OCI-LY1 (cell line): ENCODE measurements at regions not wholly inside any gene's neighbourhood (a gene's known extent, or its start where the extent isn't known, plus 50 kb on each side); places are given as distances from the start of the nearest gene placed in this dataset.

Experiments used
- H2AFZ ChIP-seq: fragments of 200-600 bp; sonication (generic), shearing (Covaris generic); 2 replicates; pipeline ENCODE4 v1.6.0; 2014; ENCODE audit warnings: antibody characterized with exemption, mild to moderate bottlenecking, low read length
- H3F3A ChIP-seq: fragments of 200-600 bp; sonication (generic), shearing (Covaris generic); 2 replicates; pipeline ENCODE4 v1.6.0; 2014; ENCODE audit warnings: mild to moderate bottlenecking, antibody characterized with exemption, low read length, moderate library complexity; ENCODE audit not compliant: insufficient read depth
- H3K27ac ChIP-seq: fragments of 200-600 bp; sonication (generic); 2 replicates; pipeline ENCODE4 v1.5.1; 2014; ENCODE audit warnings: low read length, mixed run types, mild to moderate bottlenecking, low read depth; ENCODE audit not compliant: poor library complexity, severe bottlenecking
- H3K27me3 ChIP-seq: fragments of 200-600 bp; sonication (generic); 2 replicates; pipeline ENCODE4 v1.6.0; 2014; ENCODE audit warnings: antibody characterized with exemption, mild to moderate bottlenecking, low read length, moderate library complexity; ENCODE audit not compliant: insufficient read depth
- H3K36me3 ChIP-seq: fragments of 200-600 bp; sonication (generic); 2 replicates; pipeline ENCODE4 v1.6.1; 2014; ENCODE audit warnings: mild to moderate bottlenecking, antibody characterized with exemption, low read length, moderate library complexity, mixed read lengths; ENCODE audit not compliant: insufficient read depth
- H3K4me1 ChIP-seq: fragments of 200-600 bp; sonication (generic); 2 replicates; pipeline ENCODE4 v1.5.1; 2014; ENCODE audit warnings: mild to moderate bottlenecking, low read length, moderate library complexity; ENCODE audit not compliant: insufficient read depth, severe bottlenecking
- H3K4me2 ChIP-seq: fragments of 200-600 bp; sonication (generic), shearing (Covaris generic); 2 replicates; pipeline ENCODE4 v1.6.1; 2014; ENCODE audit warnings: low read length
- H3K4me3 ChIP-seq: fragments of 200-600 bp; sonication (generic); 2 replicates; pipeline ENCODE4 v1.5.1; 2014; ENCODE audit warnings: low read length, low read depth, mild to moderate bottlenecking, mixed read lengths; ENCODE audit not compliant: poor library complexity, severe bottlenecking
- H3K79me2 ChIP-seq: fragments of 200-600 bp; shearing (Covaris generic); 2 replicates; pipeline ENCODE4 v1.6.1; 2016; ENCODE audit warnings: mixed run types, low read length, mixed read lengths; ENCODE audit not compliant: insufficient read depth
- H3K9ac ChIP-seq: fragments of 200-600 bp; sonication (generic), shearing (Covaris generic); 2 replicates; pipeline ENCODE4 v1.6.1; 2014; ENCODE audit warnings: mild to moderate bottlenecking, low read length, mixed read lengths
- H3K9me2 ChIP-seq: fragments of 200-600 bp; sonication (generic), shearing (Covaris generic); 2 replicates; pipeline ENCODE4 v1.6.1; 2014; ENCODE audit warnings: low read depth, mild to moderate bottlenecking, low read length, mixed read lengths
- H3K9me3 ChIP-seq: fragments of 200-600 bp; shearing (Covaris generic); 2 replicates; pipeline ENCODE4 v1.6.1; 2014; ENCODE audit warnings: low read length, mixed read lengths
- H4K20me1 ChIP-seq: fragments of 200-600 bp; sonication (generic), shearing (Covaris generic); 2 replicates; pipeline ENCODE4 v1.6.0; 2016; ENCODE audit warnings: mild to moderate bottlenecking, low read length; ENCODE audit not compliant: insufficient read depth
- EZH2 ChIP-seq: fragments of 200-600 bp; sonication (generic), shearing (Covaris generic); IDR thresholded peaks from 2 replicates; pipeline ENCODE4 v1.8.0; 2017; ENCODE audit warnings: borderline replicate concordance, mixed run types, mild to moderate bottlenecking, antibody characterized with exemption, low read length, moderate library complexity, mixed read lengths
- TF ChIP-seq, protein P1 (sequence below): fragments of 200-600 bp; sonication (generic), shearing (Covaris generic); IDR thresholded peaks from 2 replicates; pipeline ENCODE4 v1.5.1; 2017; ENCODE audit warnings: mild to moderate bottlenecking, antibody characterized with exemption, low read length, moderate library complexity, mixed read lengths

DNA sequence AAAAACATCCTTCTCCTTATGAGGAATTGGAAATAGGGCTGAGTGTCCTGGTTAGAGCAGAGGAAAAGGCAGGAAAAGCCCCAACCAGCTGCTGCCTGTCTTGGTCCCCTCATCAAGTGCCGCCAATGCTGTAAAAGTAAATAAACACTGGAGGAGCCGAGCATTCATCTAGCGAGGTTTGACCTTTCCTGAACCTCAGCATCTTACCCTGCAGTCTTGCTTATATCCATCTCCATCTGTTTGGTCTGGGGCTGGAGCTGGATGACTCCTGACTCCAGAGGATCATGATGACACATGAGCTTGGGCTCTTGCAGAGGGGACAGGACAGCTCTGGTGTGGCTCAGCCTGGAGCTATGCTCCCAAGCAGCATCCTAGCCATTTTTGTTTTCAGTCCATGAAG, 501.1 kb downstream of the TNS3 start:
- TF ChIP-seq, protein P1, sequence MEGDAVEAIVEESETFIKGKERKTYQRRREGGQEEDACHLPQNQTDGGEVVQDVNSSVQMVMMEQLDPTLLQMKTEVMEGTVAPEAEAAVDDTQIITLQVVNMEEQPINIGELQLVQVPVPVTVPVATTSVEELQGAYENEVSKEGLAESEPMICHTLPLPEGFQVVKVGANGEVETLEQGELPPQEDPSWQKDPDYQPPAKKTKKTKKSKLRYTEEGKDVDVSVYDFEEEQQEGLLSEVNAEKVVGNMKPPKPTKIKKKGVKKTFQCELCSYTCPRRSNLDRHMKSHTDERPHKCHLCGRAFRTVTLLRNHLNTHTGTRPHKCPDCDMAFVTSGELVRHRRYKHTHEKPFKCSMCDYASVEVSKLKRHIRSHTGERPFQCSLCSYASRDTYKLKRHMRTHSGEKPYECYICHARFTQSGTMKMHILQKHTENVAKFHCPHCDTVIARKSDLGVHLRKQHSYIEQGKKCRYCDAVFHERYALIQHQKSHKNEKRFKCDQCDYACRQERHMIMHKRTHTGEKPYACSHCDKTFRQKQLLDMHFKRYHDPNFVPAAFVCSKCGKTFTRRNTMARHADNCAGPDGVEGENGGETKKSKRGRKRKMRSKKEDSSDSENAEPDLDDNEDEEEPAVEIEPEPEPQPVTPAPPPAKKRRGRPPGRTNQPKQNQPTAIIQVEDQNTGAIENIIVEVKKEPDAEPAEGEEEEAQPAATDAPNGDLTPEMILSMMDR: no peak
- no peak for TF ChIP-seq EZH2
- no peaks in the 10 kb centered on the region for H3F3A ChIP-seq

DNA sequence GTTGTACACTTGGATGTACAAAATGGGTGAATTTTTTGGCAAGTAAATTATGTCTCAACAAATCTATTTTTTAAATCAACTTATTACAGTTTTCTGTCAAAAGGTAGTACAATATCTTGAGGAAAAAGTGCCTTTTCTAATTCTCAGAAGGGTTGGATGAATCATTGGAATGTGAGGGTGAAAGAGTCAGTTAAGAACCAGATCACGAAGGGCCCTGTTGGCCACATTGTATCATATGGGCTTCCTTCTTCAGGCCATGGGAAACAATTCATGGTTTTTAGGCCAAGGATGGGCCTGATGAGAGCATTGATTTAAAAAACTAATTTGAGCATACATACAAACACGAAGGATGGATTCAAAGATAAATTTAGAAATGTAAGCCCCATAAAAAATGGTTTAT, 503.7 kb downstream of the TNS3 start:
- Histone ChIP-seq H3K4me3 (no peak overlapping the region), H3K4me2 (no peak overlapping the region), H3K79me2 (no peaks in the 10 kb centered on the region), H3K9me3 (no peaks in the 10 kb centered on the region), H3K9ac (no peak overlapping the region), H3K27me3 (no peaks in the 10 kb centered on the region), H3K36me3 (no peaks in the 10 kb centered on the region), H3K9me2 (no peaks in the 10 kb centered on the region), H3K27ac (no peak overlapping the region), H4K20me1 (no peaks in the 10 kb centered on the region), H3F3A (no peaks in the 10 kb centered on the region), H2AFZ (no peak overlapping the region), H3K4me1 (no peaks in the 10 kb centered on the region)
- TF ChIP-seq EZH2: no peak
- TF ChIP-seq, protein P1: no peak

More for the DNA sequence above, 501.1 kb downstream of the TNS3 start:
- no peaks in the 10 kb centered on the region for H3K79me2 ChIP-seq
- H3K4me3 ChIP-seq: no peak overlapping the region
- no peaks in the 10 kb centered on the region for H3K9me3 ChIP-seq
- H3K27ac ChIP-seq: no peak overlapping the region
- no peak overlapping the region for H3K4me2 ChIP-seq
- no peaks in the 10 kb centered on the region for H3K36me3 ChIP-seq
- H3K9ac ChIP-seq: no peak overlapping the region
- H2AFZ ChIP-seq: no peak overlapping the region
- no peaks in the 10 kb centered on the region for H4K20me1 ChIP-seq
- no peaks in the 10 kb centered on the region for H3K27me3 ChIP-seq
- no peaks in the 10 kb centered on the region for H3K4me1 ChIP-seq
- no peaks in the 10 kb centered on the region for H3K9me2 ChIP-seq

DNA sequence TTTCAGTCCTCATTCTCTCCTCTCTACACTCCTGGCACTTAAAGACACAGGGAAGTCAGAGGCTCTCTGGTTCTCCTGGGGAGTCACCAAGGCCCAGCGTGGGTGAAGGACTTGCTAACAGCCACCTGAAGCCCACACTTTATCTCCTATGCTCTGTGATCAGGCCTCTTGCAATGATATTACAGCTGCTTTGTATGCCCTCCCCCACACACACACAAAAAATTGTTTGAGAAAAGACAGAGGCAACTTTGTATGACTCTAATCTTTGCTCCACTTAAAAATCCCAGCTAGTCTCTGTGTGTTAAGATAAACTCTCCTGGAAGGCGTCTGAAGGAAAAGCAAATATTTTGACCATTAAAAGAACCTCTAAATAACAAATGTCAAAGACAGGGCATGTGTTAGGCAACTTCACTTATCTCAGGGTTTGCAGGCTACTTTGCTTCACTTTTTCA, 507.2 kb downstream of the TNS3 start:
- no peak overlapping the region for H2AFZ ChIP-seq
- H3K4me2 ChIP-seq: no peak overlapping the region
- no peaks in the 10 kb centered on the region for H3K27me3 ChIP-seq
- H4K20me1 ChIP-seq: no peaks in the 10 kb centered on the region
- TF ChIP-seq EZH2: no peak
- TF ChIP-seq, protein P1: no peak
- no peak overlapping the region for H3K9ac ChIP-seq
- no peaks in the 10 kb centered on the region for H3K79me2 ChIP-seq
- H3K9me2 ChIP-seq: no peaks in the 10 kb centered on the region
- no peaks in the 10 kb centered on the region for H3K9me3 ChIP-seq
- H3K27ac ChIP-seq: no peak overlapping the region
- H3F3A ChIP-seq: no peaks in the 10 kb centered on the region
- no peak overlapping the region for H3K4me3 ChIP-seq
- H3K4me1 ChIP-seq: no peaks in the 10 kb centered on the region
- H3K36me3 ChIP-seq: no peaks in the 10 kb centered on the region
